AG04450 (cell line): ENCODE measurements at regions not wholly inside any gene's neighbourhood (a gene's known extent, or its start where the extent isn't known, plus 50 kb on each side); places are given as distances from the start of the nearest gene placed in this dataset.

Experiments
- CTCF ChIA-PET: fragments of 300-600, 350-600 bp; formaldehyde crosslinking; extraction: SDS; loops from one replicate; lab custom pipeline; 2022; ENCODE audit warnings: antibody characterized with exemption, inconsistent platforms; lab: Charles Lee
- POLR2A ChIA-PET: fragments of 350-600 bp; formaldehyde crosslinking; extraction: SDS; loops from one replicate; lab custom pipeline; 2021; ENCODE audit warnings: antibody characterized with exemption, inconsistent platforms; lab: Yijun Ruan, JAX
- DNase-seq: peaks from one replicate; pipeline ENCODE4 v3.0.0-alpha.2; 2011; ENCODE audit warnings: low read depth, low spot score
- H3K27ac ChIP-seq: one replicate; pipeline ENCODE4 v1.5.1; 2012; ENCODE audit warnings: low read depth, low read length, control low read depth
- H3K27me3 ChIP-seq: one replicate; pipeline ENCODE4 v1.6.0; 2012; ENCODE audit warnings: low read length; ENCODE audit not compliant: control insufficient read depth, insufficient read depth
- H3K4me3 ChIP-seq: 2 replicates; pipeline ENCODE4 v1.5.1; 2011; ENCODE audit warnings: mild to moderate bottlenecking, low read depth, low read length, control low read depth
- H3K9me3 ChIP-seq: 2 replicates; pipeline ENCODE4 v1.5.1; 2012; ENCODE audit warnings: low read length; ENCODE audit not compliant: control insufficient read depth, insufficient read depth
- TF ChIP-seq, protein P1 (sequence below): IDR thresholded peaks from 2 replicates; pipeline ENCODE4 v1.5.1; 2011; ENCODE audit warnings: low read depth, low read length, control low read depth, inconsistent platforms

DNA sequence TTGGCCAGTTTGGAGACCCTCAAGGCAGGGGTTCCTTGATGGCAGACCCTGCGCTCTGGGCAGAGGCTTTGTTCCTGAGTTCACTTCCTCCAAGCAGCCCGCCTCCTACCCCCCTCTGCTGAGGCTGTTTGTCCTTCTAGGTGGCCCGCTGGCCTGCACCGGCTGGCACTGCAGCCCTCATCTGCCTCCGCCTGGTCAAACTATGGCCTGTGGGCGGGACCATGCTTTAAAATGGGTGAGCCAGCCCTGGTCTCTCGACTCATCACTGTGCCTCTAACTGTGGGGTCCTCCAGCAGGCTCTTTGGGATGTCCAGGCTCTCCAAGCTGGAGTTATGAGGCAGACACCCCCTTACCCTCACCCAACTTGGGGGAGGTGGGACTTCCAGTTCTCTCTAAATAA, 78.9 kb upstream of the SLC22A11 start:
- Histone ChIP-seq H3K4me3 (no peak overlapping the region), H3K27ac (no peak overlapping the region), H3K27me3 (peaks cover 9% of the 10 kb centered on the region), H3K9me3 (no peaks in the 10 kb centered on the region)
- ChIA-PET POLR2A (no interaction called here), CTCF (no interaction called here)
- no peak for DNase-seq
- TF ChIP-seq, protein P1, sequence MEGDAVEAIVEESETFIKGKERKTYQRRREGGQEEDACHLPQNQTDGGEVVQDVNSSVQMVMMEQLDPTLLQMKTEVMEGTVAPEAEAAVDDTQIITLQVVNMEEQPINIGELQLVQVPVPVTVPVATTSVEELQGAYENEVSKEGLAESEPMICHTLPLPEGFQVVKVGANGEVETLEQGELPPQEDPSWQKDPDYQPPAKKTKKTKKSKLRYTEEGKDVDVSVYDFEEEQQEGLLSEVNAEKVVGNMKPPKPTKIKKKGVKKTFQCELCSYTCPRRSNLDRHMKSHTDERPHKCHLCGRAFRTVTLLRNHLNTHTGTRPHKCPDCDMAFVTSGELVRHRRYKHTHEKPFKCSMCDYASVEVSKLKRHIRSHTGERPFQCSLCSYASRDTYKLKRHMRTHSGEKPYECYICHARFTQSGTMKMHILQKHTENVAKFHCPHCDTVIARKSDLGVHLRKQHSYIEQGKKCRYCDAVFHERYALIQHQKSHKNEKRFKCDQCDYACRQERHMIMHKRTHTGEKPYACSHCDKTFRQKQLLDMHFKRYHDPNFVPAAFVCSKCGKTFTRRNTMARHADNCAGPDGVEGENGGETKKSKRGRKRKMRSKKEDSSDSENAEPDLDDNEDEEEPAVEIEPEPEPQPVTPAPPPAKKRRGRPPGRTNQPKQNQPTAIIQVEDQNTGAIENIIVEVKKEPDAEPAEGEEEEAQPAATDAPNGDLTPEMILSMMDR: no peak

DNA sequence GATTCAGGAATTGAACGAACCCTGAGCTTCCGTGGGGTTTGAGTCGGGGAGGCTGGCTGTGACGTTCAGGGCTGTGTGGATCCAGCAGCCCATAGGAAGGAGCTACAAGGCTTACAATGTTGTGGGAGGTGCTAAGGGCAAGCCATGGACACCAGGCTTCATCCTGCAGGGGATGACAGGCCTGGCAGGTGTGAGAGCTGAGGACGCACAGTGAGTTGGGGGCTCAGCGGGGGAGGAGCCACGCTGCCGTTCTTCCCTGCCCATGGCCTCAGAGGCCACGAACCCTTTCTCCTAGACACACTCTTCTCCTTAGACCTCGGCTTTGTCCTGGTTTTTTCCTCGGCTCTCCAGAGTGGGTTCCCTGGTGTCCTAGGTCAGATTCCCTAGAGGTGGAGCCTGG, 78.1 kb upstream of the SLC22A11 start:
- Histone ChIP-seq H3K27me3 (peaks cover 7% of the 10 kb centered on the region), H3K9me3 (no peaks in the 10 kb centered on the region), H3K4me3 (no peak overlapping the region), H3K27ac (no peak overlapping the region)
- ChIA-PET POLR2A (no interaction called here), CTCF (no interaction called here)
- no peak for DNase-seq
- TF ChIP-seq, protein P1: no peak

DNA sequence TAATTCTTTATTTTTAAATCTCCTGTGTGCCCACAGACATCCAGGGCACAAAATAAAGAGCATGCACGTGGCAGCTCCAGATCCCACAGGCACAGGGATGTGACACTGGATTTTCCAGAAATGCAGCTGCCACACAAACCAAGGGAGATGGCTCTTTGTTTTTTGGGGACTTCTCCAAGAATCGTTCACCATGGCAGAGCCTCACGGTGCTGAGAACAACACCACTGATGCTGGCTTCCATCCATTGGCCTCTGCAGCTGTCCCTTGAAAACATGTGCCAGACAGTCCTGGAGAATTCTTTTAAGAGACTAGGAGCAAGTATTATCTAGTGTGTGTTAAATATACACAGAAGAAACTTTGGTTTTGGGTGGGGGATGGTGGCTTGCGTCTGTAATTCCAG, 73.2 kb upstream of the SLC22A11 start:
- ChIA-PET CTCF (interaction anchor here (0.7 to 1.5 kb wide), 2 partner anchors 96 to 128 kb away, joined by 5 to 9 read pairs; no protein-coding TSS in a partner anchor), POLR2A (no interaction called here)
- H3K27me3 ChIP-seq: peaks cover 36% of the 10 kb centered on the region

DNA sequence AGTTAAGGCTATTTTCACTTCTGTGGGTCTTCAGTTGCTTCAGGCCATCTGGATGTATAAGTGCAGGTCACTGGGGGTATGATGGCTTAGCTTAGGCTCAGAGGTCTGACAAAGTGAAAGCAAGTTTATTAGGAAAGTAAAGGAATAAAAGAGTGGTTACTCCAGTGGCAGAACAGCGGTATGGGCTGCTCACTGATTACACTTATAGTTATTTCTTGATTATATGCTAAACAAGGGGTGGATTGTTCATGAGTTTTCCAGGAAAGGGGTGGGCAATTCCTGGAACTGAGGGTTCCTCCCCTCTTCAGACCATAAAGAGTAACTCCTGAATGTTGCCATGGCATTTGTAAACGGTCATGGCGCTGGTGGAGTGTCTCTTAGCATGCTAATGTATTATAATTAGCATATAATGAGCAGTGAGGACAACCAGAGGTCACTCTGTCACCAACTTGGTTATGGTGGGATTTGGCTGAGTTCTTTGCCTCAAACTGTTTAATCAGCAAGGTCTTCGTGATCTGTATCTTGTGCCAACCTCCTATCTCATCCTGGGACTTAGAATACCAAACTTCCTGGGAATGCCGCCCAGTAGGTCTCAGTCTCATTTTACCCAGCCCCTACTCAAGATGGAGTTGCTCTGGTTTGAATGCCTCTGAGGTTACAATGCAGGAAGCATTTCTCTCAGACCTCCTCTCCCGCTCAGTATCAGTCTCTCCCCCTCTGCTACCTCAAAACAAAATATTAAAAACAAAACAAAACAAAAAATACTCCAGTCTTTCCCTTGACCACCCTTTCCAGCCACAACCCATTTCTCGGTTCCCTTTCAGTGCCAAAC, 71.3 kb upstream of the SLC22A11 start:
- Histone ChIP-seq H3K4me3 (no peak overlapping the region), H3K9me3 (no peaks in the 10 kb centered on the region), H3K27me3 (peaks cover 33% of the 10 kb centered on the region), H3K27ac (no peak overlapping the region)
- TF ChIP-seq, protein P1: no peak
- CTCF ChIA-PET: interaction anchor here (1.5 kb wide), 1 partner anchor 98 kb away, joined by 9 read pairs; no protein-coding TSS in a partner anchor
- POLR2A ChIA-PET: no interaction called here
- no peak for DNase-seq

More for the DNA sequence above, 73.2 kb upstream of the SLC22A11 start:
- Histone ChIP-seq H3K9me3 (no peaks in the 10 kb centered on the region), H3K4me3 (no peak overlapping the region), H3K27ac (no peak overlapping the region)
- TF ChIP-seq, protein P1: no peak
- DNase-seq: no peak

DNA sequence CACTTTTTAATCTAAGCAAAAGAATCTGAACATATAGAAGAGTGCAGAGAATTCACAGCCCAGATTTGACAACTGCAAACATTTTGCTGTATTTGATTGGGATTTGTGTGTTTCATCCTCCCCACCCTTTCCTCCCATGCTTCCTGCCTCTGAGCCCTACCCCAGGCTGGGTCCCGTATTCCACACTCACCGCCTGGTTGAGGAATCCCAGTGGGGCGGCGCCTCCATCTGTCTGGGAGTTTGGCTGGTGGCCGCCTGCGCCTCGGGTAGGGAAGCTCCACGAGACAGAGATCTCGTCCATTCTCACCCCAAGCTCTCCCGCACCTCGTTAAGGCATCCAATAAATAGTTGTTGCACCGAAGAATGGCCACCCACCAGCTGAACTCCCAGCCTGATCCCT, 70.7 kb upstream of the SLC22A11 start:
- Histone ChIP-seq H3K9me3 (no peaks in the 10 kb centered on the region; the same call in 1 of the 2 replicates), H3K27ac (no peak overlapping the region), H3K27me3 (peaks cover 32% of the 10 kb centered on the region), H3K4me3 (no peak overlapping the region)
- ChIA-PET CTCF (no interaction called here), POLR2A (no interaction called here)
- TF ChIP-seq, protein P1: no peak
- no peak for DNase-seq
